ENCODE measurements at regions not wholly inside any gene's neighbourhood (a gene's known extent, or its start where the extent isn't known, plus 50 kb on each side); places are given as distances from the start of the nearest gene placed in this dataset.

- H3K4me1 ChIP-seq, result no peaks in the 10 kb centered on the region
- no peak overlapping the region for H3K4me3 ChIP-seq
- no peak overlapping the region for H3K27ac ChIP-seq
- no peaks in the 10 kb centered on the region for H3K9me3 ChIP-seq
- no peak for DNase-seq (ENCODE audit: extremely low spot score in 2 of 2)
- no peaks in the 10 kb centered on the region for H3K36me3 ChIP-seq
- intact Hi-C loops (cut with DNase I), result no loop called here
- TF ChIP-seq POLR2AphosphoS5 (IDR thresholded peaks at IDR 0.05; ENCODE audit: insufficient read depth in 1 of 2, low read depth in 1 of 2) (no peak), CTCF (IDR thresholded peaks at IDR 0.05) (no peak), POLR2A (IDR thresholded peaks at IDR 0.05) (no peak)
- no peaks in the 10 kb centered on the region for H3K27me3 ChIP-seq
Measured at GRCh38 chr1:50358962-50359361, 64.3 kb downstream of the DMRTA2 start.

- Histone ChIP-seq H3K4me3 (no peak overlapping the region), H3K27ac (no peak overlapping the region), H3K9me3 (no peaks in the 10 kb centered on the region), H3K36me3 (no peaks in the 10 kb centered on the region), H3K27me3 (no peaks in the 10 kb centered on the region), H3K4me1 (no peaks in the 10 kb centered on the region)
- no peak for DNase-seq (ENCODE audit: extremely low spot score in 2 of 2)
- intact Hi-C loops (cut with DNase I), result no loop called here
- TF ChIP-seq CTCF (IDR thresholded peaks at IDR 0.05), result no peak
- TF ChIP-seq POLR2AphosphoS5 (IDR thresholded peaks at IDR 0.05; ENCODE audit: insufficient read depth in 1 of 2, low read depth in 1 of 2), result no peak
Measured at GRCh38 chr1:50357186-50357585, 66.1 kb downstream of the DMRTA2 start.

- Histone ChIP-seq H3K4me1 (no peaks in the 10 kb centered on the region), H3K27me3 (no peaks in the 10 kb centered on the region), H3K9me3 (no peaks in the 10 kb centered on the region), H3K36me3 (no peaks in the 10 kb centered on the region), H3K27ac (no peak overlapping the region), H3K4me3 (no peak overlapping the region)
- no peak for TF ChIP-seq POLR2AphosphoS5 (IDR thresholded peaks at IDR 0.05; ENCODE audit: insufficient read depth in 1 of 2, low read depth in 1 of 2)
- TF ChIP-seq CTCF (IDR thresholded peaks at IDR 0.05), result no peak
- TF ChIP-seq POLR2A (IDR thresholded peaks at IDR 0.05), result no peak
- intact Hi-C loops (cut with DNase I), result no loop called here
- DNase-seq (ENCODE audit: extremely low spot score in 2 of 2), result no peak
Measured at GRCh38 chr1:50354813-50355212, 68.4 kb downstream of the DMRTA2 start.

GRCh38 chr1:50352428-50352827, 70.8 kb downstream of the DMRTA2 start:
- H3K9me3 ChIP-seq, result no peaks in the 10 kb centered on the region
- H3K27me3 ChIP-seq, result no peaks in the 10 kb centered on the region
- no peaks in the 10 kb centered on the region for H3K36me3 ChIP-seq
- intact Hi-C loops (cut with DNase I), result no loop called here
- no peak overlapping the region for H3K27ac ChIP-seq
- TF ChIP-seq POLR2A (IDR thresholded peaks at IDR 0.05) (no peak), POLR2AphosphoS5 (IDR thresholded peaks at IDR 0.05; ENCODE audit: insufficient read depth in 1 of 2, low read depth in 1 of 2) (no peak), CTCF (IDR thresholded peaks at IDR 0.05) (no peak)
- H3K4me1 ChIP-seq, result no peaks in the 10 kb centered on the region
- DNase-seq (ENCODE audit: extremely low spot score in 2 of 2), result no peak
- no peak overlapping the region for H3K4me3 ChIP-seq

- no peaks in the 10 kb centered on the region for H3K27me3 ChIP-seq
- no peaks in the 10 kb centered on the region for H3K4me1 ChIP-seq
- no peak overlapping the region for H3K4me3 ChIP-seq
- DNase-seq (ENCODE audit: extremely low spot score in 2 of 2), result peak in 1 of 2 donors; percentile 56
- intact Hi-C loops (cut with DNase I), result no loop called here
- TF ChIP-seq CTCF (IDR thresholded peaks at IDR 0.05) (no peak), POLR2A (IDR thresholded peaks at IDR 0.05) (no peak), POLR2AphosphoS5 (IDR thresholded peaks at IDR 0.05; ENCODE audit: insufficient read depth in 1 of 2, low read depth in 1 of 2) (no peak)
- H3K27ac ChIP-seq, result no peak overlapping the region
- no peaks in the 10 kb centered on the region for H3K36me3 ChIP-seq
- no peaks in the 10 kb centered on the region for H3K9me3 ChIP-seq
Measured at GRCh38 chr1:50350868-50351267, 72.4 kb downstream of the DMRTA2 start.

Measured in vagina (tissue), 2 donors.